Jurkat, Clone E6-1 (cell line): ENCODE measurements at regions not wholly inside any gene's neighbourhood (a gene's known extent, or its start where the extent isn't known, plus 50 kb on each side); places are given as distances from the start of the nearest gene placed in this dataset.
"Not testable (repeated sequence)": the region's sequence is repeated elsewhere in the genome, so short reads cannot be mapped to it uniquely, and the experiment has no call there.

Experiments
- DNase-seq: peaks from one replicate; pipeline ENCODE4 v3.0.0-alpha.2; 2011; ENCODE audit warnings: low read depth, low spot score
- H3K4me3 ChIP-seq: 2 replicates; pipeline ENCODE4 v1.5.1; 2011; ENCODE audit warnings: mild to moderate bottlenecking, low read length, control low read depth, moderate library complexity

DNA sequence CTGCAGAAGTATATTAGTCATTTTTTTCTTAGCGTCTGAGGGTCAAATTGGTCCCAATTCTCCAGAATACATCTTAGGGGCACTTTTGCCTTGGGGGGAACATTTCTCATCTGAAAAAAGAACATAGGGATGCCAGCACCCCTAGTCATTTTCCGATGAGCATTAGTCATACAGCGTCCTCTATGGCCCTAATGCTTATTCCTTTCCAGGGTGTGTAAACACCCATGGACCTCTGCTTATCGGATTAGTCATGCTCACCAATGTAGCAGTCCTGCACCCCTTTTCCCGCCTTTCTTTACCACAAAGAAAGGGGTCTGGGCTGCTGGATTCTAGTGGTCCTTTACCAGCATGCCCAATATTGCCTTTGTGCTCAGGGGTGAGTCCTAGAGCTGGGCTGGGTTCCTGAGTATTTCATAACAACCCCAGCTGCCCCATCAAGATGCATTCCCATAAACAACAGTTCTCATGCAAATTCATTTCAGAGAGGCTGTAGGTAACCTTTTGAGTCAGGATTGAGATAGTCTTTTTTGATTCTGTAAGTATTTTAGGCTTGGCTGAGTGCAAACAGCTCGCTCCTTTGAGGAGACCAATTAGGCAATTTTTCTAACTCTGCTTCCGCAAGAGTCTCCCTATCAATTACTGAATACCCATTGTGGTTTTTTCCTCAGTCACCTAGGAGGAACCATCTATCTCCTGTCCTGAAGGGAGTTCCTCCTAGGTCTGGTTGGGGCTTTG is 142.4 kb upstream of the EPHA6 start:
- not testable (repeated sequence) for DNase-seq, H3K4me3 ChIP-seq

DNA sequence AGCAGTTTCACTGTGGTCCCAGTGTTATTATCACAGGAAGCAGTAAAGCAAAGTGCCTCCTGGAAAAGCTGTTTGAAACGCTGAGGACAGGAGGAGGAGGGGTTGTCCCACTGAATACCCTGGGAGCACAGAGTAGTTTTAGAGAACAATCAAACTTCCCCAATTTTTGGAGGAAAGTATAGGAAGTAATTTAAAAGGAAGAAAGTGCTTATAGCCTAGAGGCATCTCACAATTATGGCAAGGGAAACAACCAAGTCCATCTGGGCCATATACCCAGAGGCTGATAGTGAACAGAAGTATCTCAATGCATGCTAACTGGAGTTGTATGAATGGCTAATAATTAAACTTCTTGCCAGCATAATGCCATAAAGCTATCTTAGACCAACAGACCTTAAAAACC is 137.2 kb upstream of the EPHA6 start:
- no peak overlapping the region for H3K4me3 ChIP-seq
- DNase-seq, result no peak

DNA sequence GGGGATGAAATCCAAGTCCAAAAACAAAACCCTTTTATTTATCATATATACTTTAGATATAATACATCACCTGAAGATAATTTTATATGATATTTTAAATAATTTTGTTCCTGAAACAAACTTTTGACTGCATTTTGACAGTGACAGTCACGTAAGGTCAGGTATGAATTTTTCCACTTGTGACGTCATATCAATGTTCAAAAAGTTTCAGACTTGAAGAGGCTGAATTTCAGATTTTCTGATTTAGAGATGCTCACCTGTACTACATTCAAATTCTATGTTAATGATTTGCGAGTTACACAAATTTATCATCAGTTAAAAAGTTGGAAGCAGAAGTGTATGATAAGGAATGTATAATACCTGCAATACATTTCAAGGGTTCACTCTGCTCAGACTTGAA is 136.1 kb upstream of the EPHA6 start:
- DNase-seq, result no peak
- H3K4me3 ChIP-seq, result no peak overlapping the region

DNA sequence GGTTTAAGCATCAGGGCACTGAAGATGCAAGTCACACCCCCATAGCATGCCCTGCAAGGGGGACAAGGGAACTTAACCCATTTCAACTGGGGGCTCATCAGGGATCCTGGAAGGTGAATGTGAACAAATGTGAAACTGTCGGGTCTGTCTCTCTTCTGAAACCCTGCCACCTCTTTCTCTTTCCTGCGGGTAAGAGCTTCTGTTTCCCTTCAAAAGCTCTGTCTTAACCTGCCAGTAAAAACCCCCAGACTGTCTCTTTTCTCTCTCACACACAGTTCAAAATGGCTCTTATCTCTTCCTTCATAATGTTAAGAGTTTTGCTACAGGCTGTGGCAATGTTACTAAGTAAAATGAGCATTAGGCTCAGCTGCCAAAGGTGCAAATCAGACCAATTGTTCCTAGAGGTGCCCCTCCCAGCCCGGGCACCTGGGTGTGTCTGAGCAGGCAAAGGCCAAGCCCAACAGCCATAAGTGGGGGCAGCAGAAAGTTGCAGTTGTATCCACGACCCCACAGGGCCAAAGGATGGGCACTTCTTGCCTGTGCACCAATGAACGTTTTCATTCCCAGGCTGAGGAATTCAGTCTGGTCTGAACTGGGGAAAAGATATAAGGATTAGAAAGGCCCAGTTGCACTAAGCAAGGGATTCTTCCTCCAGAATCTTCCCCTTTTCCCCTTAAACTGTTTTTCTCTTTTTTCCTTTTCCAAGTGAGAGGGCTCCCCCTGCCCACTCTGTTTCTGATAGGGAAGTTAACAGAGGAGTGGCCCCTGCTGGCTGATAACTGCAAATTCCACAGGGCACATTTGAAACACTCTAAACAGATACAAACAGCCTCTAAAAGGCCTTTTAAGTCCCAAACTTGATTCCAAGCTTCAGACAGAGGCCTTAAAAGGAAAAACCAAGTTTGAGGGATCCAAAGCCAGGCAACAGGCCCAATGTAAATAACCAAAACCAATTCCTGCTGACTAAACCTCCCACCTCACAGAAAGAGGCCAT is 113.8 kb upstream of the EPHA6 start:
- H3K4me3 ChIP-seq, result no peak overlapping the region
- DNase-seq, result no peak

DNA sequence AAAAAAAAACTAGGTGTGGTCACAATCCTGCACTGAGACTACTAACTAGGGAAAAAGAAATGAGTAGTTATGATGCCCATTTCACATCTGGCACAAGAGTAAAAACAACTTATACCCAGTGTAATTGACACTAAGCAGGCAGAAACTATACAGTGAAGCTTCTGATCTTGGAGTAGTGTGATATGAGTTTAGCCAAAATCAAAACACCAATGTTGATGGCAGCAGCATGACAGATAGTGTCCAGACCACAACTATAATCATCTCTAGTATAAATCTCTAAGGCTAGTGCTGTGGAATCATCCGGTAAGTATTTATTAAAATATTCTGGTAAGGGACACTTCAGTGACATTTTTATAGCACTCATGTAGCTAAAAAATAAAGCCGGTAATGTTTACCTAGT is 108.5 kb upstream of the EPHA6 start:
- no peak for DNase-seq
- H3K4me3 ChIP-seq, result no peak overlapping the region

DNA sequence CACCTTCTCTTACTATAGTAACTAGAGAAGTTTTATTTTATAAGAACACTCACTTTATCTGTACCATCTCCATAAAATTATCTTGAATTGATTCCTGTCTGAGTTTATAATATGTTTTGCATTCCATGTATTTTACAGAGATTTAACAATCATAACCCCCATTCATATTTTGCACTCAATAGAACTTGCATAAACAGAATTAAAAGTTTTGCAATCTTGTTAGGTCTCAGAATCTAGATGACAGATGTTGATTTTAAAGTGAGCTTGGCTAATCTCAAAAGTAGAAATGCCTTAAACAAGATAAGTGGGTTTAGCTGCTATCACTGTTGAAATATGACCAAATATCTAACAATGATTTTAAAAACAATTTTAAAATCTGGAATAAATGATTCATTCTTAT is 107.9 kb upstream of the EPHA6 start:
- H3K4me3 ChIP-seq, result no peak overlapping the region
- no peak for DNase-seq

- H3K4me3 ChIP-seq, result no peak overlapping the region
- no peak for DNase-seq
Measured at GRCh38 chr3:96711816-96712215, 102.6 kb upstream of the EPHA6 start.

GRCh38 chr3:96712792-96713191 is 101.6 kb upstream of the EPHA6 start:
- no peak for DNase-seq

GRCh38 chr3:96719921-96720320 is 94.5 kb upstream of the EPHA6 start:
- DNase-seq, result no peak
- no peak overlapping the region for H3K4me3 ChIP-seq

More at GRCh38 chr3:96712792-96713191, 101.6 kb upstream of the EPHA6 start:
- H3K4me3 ChIP-seq, result no peak overlapping the region

DNA sequence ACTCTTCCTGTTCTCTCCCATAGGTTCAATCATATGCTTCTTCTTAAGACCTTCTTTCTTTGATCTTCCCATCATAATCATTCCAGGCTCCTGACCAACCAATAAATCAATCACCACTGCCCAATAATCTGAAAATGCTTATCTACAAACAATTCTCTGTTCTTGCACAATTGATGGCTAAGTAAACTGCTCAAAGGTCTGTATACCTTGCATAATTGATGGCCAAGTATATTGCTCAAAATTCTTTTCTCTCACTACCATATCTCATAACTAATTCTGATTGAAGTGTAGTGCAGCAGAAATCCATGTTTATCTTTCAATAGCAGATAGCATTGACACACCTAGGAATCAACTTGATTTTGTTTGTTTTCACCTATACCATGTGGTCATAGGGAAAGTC is 83.4 kb upstream of the EPHA6 start:
- H3K4me3 ChIP-seq, result no peak overlapping the region

DNA sequence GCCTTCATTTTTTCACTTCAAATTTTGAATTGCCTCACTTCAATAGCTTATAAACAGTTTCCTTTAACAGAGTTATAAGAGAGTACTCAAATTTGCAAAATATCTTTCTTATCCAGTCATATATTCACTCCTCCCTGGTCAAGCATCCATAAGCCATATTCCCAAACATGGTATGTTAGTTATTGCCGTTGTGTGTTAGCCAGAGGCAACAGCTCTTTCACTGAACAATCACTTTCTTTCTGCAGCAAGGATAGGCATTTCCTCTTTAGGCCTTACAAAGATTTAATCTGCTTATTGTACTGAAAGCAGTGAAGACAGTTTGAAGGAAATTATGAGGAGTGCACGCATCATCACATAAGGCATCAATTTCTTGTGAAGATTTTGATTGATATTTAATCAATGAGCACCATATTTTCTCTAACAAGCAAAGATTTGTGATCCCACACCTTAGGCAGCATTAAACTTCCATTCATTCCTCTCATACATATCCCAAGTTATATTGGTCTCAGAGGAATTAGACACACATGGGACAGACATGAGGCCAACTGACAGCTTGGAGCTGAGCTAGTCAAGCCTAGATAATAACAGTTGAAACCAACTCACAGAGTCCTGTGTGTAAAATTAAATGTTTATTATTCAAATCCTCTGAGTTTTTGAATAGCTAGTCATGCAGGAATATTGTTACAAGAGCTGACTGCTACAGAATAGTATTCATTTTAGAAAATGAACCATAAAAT is 80.0 kb upstream of the EPHA6 start:
- no peak overlapping the region for H3K4me3 ChIP-seq
- no peak for DNase-seq

More for the DNA sequence above, 83.4 kb upstream of the EPHA6 start:
- no peak for DNase-seq

- H3K4me3 ChIP-seq, result no peak overlapping the region
- DNase-seq, result no peak
Measured at GRCh38 chr3:96748139-96748538, 66.3 kb upstream of the EPHA6 start.

GRCh38 chr3:96750094-96750767 is 64.2 kb upstream of the EPHA6 start:
- H3K4me3 ChIP-seq, result no peak overlapping the region
- no peak for DNase-seq

DNA sequence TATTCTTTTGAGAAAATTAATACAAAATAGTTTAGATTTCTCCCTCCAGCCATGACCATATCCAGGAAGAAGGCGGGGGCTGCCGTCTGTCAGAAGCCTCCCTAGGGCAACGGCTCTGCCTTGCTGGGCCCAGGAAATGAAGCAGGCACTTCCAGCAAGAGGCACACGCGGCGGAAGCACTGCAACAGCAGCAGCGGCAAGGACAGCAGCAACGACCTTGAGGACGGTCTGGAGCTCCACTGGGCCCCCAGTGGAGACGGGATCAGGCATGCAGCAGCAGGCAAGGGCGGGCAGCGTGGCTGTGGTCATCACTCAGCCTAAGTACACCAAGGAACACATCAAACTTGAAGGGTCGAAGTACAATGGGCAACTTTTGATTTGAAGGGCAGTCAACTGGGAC is 61.3 kb upstream of the EPHA6 start:
- DNase-seq, result no peak
- H3K4me3 ChIP-seq, result no peak overlapping the region

DNA sequence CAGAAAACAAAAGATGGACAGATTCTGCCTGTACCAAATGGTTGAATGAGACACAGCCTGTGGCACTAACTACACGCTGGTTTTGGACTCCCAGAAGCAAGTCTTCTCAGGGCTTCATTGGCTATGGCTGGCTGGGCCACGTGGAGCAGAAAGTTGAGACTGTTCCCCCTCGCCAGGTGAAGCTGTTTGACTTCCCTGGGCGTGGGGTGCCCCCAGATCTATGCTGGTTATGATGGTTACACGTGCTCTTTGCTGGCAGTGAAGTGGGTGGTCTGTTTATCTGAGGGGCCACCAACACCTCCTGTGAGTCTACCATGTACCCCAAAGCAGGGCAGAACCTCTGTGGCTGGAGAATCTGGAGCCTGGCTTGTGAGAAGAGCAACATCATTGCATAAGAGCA is 60.3 kb upstream of the EPHA6 start:
- no peak for DNase-seq

GRCh38 chr3:96755519-96755918 is 58.9 kb upstream of the EPHA6 start:
- H3K4me3 ChIP-seq, result no peak overlapping the region
- DNase-seq, result no peak

More for the DNA sequence above, 60.3 kb upstream of the EPHA6 start:
- H3K4me3 ChIP-seq, result no peak overlapping the region

DNA sequence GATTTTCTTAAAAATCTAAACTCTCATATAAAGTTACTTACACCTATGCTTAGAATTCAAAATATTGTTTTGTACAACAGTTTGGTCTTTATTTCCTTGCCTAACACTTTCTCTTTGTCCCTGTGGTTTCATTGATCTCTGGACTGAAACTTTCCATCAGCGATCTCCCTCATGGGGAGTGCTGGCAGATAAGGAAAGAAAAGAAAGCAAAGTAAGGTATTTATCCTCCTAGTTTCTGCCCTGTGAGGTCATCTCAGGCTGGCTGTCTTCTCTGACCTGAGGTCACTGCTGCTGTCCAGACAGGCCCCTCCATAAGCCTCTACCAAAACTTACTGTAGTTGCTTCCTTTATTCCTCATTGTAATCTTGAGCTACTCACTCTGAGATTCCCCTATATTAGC is 57.9 kb upstream of the EPHA6 start:
- DNase-seq, result no peak
- H3K4me3 ChIP-seq, result no peak overlapping the region

- DNase-seq, result no peak
- no peak overlapping the region for H3K4me3 ChIP-seq
Measured at GRCh38 chr3:96760956-96761355, 53.4 kb upstream of the EPHA6 start.
